Panc1 (cell line): ENCODE measurements at regions not wholly inside any gene's neighbourhood (a gene's known extent, or its start where the extent isn't known, plus 50 kb on each side); places are given as distances from the start of the nearest gene placed in this dataset.

ENCODE experiments used
- ATAC-seq: fragments of 200-7000 bp; cut with Tn5 transposase; 2 replicates; pipeline ENCODE4 v1.9.1; 2020; ENCODE audit warnings: mild to moderate bottlenecking, moderate library complexity
- BruUV-seq: library from RNA; stranded (reverse); fragments of 400-500 nt; replicated peaks from 2 replicates; lab custom pipeline; 2021; lab: Mats Ljungman, UMichigan
- CTCF ChIA-PET: fragments of 300-600 bp; sonication (Branson Sonifier 250); formaldehyde crosslinking; loops from one replicate; lab custom pipeline; 2022; ENCODE audit warnings: antibody characterized with exemption; lab: Charles Lee
- POLR2A ChIA-PET: fragments of 300-600 bp; sonication (Branson Sonifier 250); formaldehyde crosslinking; loops from one replicate; lab custom pipeline; 2022; ENCODE audit warnings: antibody characterized with exemption; lab: Charles Lee
- DNase-seq: peaks from one replicate; pipeline ENCODE4 v3.0.0-alpha.2; 2010; ENCODE audit warnings: low read depth, low spot score
- H3K27ac ChIP-seq: 2 replicates; pipeline ENCODE4 v1.5.1; 2011; ENCODE audit warnings: mild to moderate bottlenecking, low read length, inconsistent platforms
- H3K27me3 ChIP-seq: fragments of 200-500 bp; sonication (Bioruptor generic); 2 replicates; pipeline ENCODE4 v1.6.0; 2014; ENCODE audit warnings: low read length, inconsistent platforms; ENCODE audit not compliant: control insufficient read depth, insufficient read depth
- H3K36me3 ChIP-seq: fragments of 200-500 bp; sonication (Bioruptor generic); 2 replicates; pipeline ENCODE4 v1.5.1; 2014; ENCODE audit warnings: inconsistent platforms, mild to moderate bottlenecking, low read length, moderate library complexity; ENCODE audit not compliant: control insufficient read depth, insufficient read depth
- H3K4me1 ChIP-seq: 2 replicates; pipeline ENCODE4 v1.5.1; 2011; ENCODE audit warnings: inconsistent platforms, mild to moderate bottlenecking, low read length, moderate library complexity; ENCODE audit not compliant: control insufficient read depth, insufficient read depth
- H3K4me3 ChIP-seq, 2 experiments: 2 replicates each; pipeline ENCODE4 v1.5.1; 2011 to 2012; ENCODE audit warnings: low read depth in 2 of 2, low read length in 2 of 2, mild to moderate bottlenecking in 2 of 2, inconsistent platforms in 1 of 2, moderate library complexity in 1 of 2
- H3K9me3 ChIP-seq: fragments of 200-500 bp; sonication (Bioruptor generic); 2 replicates; pipeline ENCODE4 v1.5.1; 2014; ENCODE audit warnings: low read depth, mild to moderate bottlenecking, inconsistent platforms, low read length, moderate library complexity; ENCODE audit not compliant: control insufficient read depth, insufficient read depth
- CTCF ChIP-seq: fragments of 450-650 bp; IDR thresholded peaks from 2 replicates; pipeline ENCODE4 v1.5.1; 2017; ENCODE audit warnings: mild to moderate bottlenecking
- POLR2AphosphoS5 ChIP-seq: IDR thresholded peaks from 2 replicates; pipeline ENCODE4 v1.6.1; 2012; ENCODE audit warnings: mild to moderate bottlenecking, low read depth, low read length, moderate library complexity
- REST ChIP-seq, 2 experiments: IDR thresholded peaks; 2 replicates each; pipeline ENCODE4 v1.6.1; 2011 to 2012; ENCODE audit warnings: low read depth in 2 of 2, control low read depth in 1 of 2, low read length in 1 of 2, mild to moderate bottlenecking in 1 of 2, moderate library complexity in 1 of 2; ENCODE audit not compliant: insufficient read depth in 1 of 2
- SIN3A ChIP-seq: IDR thresholded peaks from 2 replicates; pipeline ENCODE4 v1.6.1; 2012; ENCODE audit warnings: low read depth, mild to moderate bottlenecking, low read length, moderate library complexity, borderline replicate concordance; ENCODE audit not compliant: insufficient read depth
- TCF7L2 ChIP-seq: IDR thresholded peaks from 2 replicates; pipeline ENCODE4 v1.6.1; 2011; ENCODE audit warnings: mild to moderate bottlenecking, low read depth, low read length, inconsistent platforms
- in situ Hi-C: cut with HindIII; loops from 2 replicates; pipeline ENCODE4 v1.10.0; 2016; ENCODE audit warnings: low sequenced_read_pairs, low pct_unique_long_range_greater_than_20kb
- intact Hi-C: fragments of 100-400 bp; cut with micrococcal nuclease; formaldehyde crosslinking; loops from one replicate; pipeline ENCODE4 v1.10.0; 2022; ENCODE audit not compliant: unreplicated experiment

GRCh38 chr13:47294691-47295090, 397.8 kb upstream of the HTR2A start:
- intact Hi-C loops (no loop called here), in situ Hi-C loops (no loop called here)
- no peak overlapping the region for H3K4me3 ChIP-seq
- H3K27ac ChIP-seq, result no peak overlapping the region
- DNase-seq (no peak), ATAC-seq (no peak)
- no peaks in the 10 kb centered on the region for H3K4me1 ChIP-seq
- no peaks in the 10 kb centered on the region for H3K27me3 ChIP-seq
- no peaks in the 10 kb centered on the region for H3K36me3 ChIP-seq
- H3K9me3 ChIP-seq, result no peaks in the 10 kb centered on the region
- CTCF ChIA-PET, result no interaction called here
- BruUV-seq, result no TSS peak
- no peak for TF ChIP-seq CTCF
- TF ChIP-seq REST (IDR thresholded peaks at IDR 0.05; ENCODE audit: insufficient read depth in 1 of 2, low read depth in 2 of 2, low read length in 1 of 2), result no peak
- no peak for TF ChIP-seq TCF7L2
- TF ChIP-seq POLR2AphosphoS5, result no peak
- TF ChIP-seq SIN3A, result no peak
- POLR2A ChIA-PET, result no interaction called here

GRCh38 chr13:47291107-47291656, 394.3 kb upstream of the HTR2A start:
- no TSS peak for BruUV-seq
- in situ Hi-C loops (no loop called here), intact Hi-C loops (no loop called here)
- H3K36me3 ChIP-seq, result no peaks in the 10 kb centered on the region
- H3K27me3 ChIP-seq, result no peaks in the 10 kb centered on the region
- ChIA-PET POLR2A (no interaction called here), CTCF (no interaction called here)
- ATAC-seq (no peak), DNase-seq (no peak)
- H3K4me1 ChIP-seq, result no peaks in the 10 kb centered on the region
- no peaks in the 10 kb centered on the region for H3K9me3 ChIP-seq
- H3K4me3 ChIP-seq, result no peak overlapping the region
- TF ChIP-seq SIN3A (no peak), CTCF (no peak), REST (IDR thresholded peaks at IDR 0.05; ENCODE audit: insufficient read depth in 1 of 2, low read depth in 2 of 2, low read length in 1 of 2) (no peak), TCF7L2 (no peak), POLR2AphosphoS5 (no peak)
- H3K27ac ChIP-seq, result no peak overlapping the region
